GM19438 (cell line): ENCODE measurements at regions not wholly inside any gene's neighbourhood (a gene's known extent, or its start where the extent isn't known, plus 50 kb on each side); places are given as distances from the start of the nearest gene placed in this dataset.
"Not testable (repeated sequence)": the region's sequence is repeated elsewhere in the genome, so short reads cannot be mapped to it uniquely, and the experiment has no call there.

Experiments used
- ATAC-seq: cut with Tn5 transposase; IDR thresholded peaks from one replicate; pipeline ENCODE4 v1.9.1; 2021; ENCODE audit warnings: low read depth; ENCODE audit not compliant: unreplicated experiment

GRCh38 chrX:104392350-104392749 lies 137.6 kb upstream of the ESX1 start:
- no peak for ATAC-seq

DNA sequence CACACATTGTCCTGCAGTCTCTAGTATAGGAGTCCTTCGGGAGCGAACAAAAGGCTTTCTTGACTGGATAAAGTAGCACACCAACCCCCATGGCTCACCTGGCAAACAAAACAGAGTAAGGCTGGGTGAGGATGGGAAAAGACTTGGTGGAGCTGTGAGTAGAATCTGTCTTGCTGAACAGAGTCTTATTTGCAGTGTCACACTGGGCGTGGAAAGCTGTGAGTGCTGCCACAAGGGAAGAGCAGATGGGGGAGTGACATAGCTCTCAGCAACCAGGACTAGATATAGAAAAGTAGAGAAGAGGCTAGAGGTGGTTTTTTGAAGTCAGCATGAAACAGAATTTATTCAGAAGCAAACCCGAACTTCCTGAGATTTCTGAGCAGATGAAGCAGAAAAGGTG lies 137.2 kb upstream of the ESX1 start:
- ATAC-seq = no peak

DNA sequence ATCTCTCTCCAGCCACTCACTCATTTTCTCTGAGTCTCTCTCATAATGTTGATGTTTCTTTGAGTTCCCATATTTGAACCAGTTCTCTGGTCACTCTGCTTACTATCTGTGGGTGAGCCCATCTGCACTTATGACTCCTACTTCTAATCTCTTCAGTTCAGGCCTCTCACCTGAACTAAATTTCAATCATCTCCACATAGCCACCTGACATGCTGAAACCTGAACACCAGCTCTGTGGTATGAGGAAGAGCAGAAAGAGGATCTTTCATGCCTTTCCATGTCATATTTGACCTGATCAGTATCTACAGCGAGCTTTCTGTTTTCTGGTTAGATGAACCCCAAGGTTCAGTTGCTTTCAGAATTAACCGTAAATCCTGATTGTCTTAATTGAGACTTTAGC lies 122.2 kb upstream of the ESX1 start:
- ATAC-seq = no peak

GRCh38 chrX:104372547-104372946 lies 117.8 kb upstream of the ESX1 start:
- ATAC-seq = no peak

DNA sequence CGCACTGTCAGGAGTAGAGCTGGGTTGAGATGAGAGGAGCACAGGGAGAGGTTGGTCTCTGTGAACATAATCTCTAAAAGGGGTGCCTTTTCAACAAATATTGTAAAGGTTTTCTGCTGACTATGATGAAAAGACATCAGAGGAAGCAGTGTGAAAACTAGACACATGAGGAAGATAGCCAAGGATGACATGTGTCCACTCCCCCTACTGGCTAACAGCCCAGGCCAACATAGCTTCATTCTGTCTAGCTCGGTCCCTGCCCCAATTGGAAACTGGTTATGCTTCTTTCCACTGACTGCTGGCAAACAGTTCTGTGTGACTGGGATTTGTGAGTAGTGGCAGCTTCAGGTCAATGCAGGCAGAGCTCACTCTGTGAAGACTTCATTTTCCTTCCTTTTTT lies 115.4 kb upstream of the ESX1 start:
- ATAC-seq = no peak

- ATAC-seq = not testable (repeated sequence)
Measured at GRCh38 chrX:104360774-104361173, 106.0 kb upstream of the ESX1 start.

GRCh38 chrX:104359124-104359523 lies 104.4 kb upstream of the ESX1 start:
- ATAC-seq = no peak

GRCh38 chrX:104351173-104351769 lies 96.5 kb upstream of the ESX1 start:
- no peak for ATAC-seq

DNA sequence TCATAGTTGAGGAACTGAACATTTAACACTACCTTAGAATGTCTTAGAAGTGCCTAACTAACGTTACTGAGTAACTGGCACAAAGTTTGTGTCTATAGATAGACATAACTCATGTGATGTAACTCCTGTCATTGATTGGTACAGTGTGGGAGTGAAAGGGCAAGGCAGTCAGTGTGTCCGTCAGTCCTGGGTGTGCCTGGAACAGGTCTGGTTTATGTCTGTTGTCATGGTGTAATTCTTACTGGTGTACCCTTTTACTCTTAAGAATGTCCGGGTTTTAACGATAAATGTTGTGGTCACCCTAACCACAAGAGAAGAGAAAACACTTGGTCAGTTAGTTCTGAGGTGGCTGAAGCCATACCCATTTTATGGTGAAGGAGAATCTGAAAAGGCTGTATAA lies 93.1 kb upstream of the ESX1 start:
- ATAC-seq = no peak

DNA sequence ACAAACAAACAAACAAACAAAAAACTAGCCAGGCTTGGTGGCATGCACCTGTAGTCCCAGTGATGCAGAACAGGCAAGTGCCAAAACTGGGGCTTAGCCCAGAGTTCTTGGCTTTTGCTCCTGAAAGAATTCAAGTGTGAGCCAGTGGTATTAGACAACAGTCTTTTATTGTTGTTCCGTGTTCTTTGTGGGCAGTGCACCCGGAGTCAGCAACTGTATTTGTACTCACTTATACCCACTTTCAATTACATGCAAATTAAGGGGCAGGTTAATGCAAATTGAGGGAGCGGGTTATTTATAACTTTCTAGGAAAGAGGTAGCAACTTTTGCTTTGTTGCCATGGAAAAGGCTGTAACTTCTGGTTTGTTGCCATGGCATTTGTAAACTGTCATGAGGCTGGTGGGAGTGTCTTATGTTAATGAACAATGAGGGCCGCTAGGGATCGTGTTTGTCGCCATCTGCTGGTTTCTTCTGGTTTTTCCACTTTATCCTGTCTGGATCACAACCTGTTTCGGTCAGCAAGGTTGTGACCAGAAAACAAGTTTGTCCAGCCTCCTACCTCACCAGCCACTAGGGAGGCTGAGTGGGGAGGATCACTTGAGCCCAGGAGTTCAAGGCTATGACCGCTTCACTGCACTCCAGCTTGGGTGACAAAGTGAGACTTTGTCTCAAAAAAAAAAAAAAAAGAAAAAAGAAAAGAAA lies 88.8 kb upstream of the ESX1 start:
- peak; percentile 86 for ATAC-seq

GRCh38 chrX:104342065-104342464 lies 87.3 kb upstream of the ESX1 start:
- ATAC-seq = no peak

DNA sequence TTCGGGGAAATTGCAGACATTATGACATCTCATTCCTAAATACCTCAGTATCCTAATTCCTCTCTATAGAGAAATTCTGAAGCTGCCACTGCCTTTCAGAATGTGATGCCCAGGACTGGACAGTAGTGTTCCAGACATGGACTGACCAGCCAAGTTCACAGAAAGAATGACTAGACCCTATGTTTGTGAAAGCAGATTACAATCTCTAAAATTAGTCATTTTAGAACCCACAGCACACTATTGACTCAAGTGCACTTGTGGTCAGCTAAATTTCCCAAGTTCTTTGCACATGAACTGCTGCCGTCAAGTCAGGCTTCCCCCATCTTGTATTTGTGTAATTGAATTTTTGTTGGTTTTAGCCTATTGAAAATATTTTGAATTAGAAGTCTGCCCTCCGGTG lies 81.0 kb upstream of the ESX1 start:
- ATAC-seq = no peak

DNA sequence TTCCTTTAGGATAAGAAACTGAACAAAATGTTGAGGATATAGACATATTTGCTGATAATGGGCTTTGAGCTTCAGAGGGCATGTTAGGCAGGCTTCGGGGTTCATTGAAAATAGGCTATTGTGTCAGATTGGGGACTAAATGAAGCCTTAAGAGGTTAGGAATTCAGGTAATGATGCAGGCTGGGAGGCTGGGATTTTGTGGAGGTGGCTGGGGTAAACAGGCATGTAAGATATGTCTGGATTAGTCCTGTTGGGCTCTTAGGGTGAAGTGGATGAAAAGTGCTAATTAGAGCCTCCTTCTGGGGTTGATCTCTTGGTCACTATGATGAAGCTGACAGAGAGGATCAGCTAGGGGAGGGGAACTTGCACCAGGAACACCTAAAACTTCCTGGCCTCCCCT lies 80.2 kb upstream of the ESX1 start:
- ATAC-seq = no peak

GRCh38 chrX:104330966-104331365 lies 76.2 kb upstream of the ESX1 start:
- ATAC-seq = no peak

GRCh38 chrX:104329731-104330130 lies 75.0 kb upstream of the ESX1 start:
- ATAC-seq = no peak

DNA sequence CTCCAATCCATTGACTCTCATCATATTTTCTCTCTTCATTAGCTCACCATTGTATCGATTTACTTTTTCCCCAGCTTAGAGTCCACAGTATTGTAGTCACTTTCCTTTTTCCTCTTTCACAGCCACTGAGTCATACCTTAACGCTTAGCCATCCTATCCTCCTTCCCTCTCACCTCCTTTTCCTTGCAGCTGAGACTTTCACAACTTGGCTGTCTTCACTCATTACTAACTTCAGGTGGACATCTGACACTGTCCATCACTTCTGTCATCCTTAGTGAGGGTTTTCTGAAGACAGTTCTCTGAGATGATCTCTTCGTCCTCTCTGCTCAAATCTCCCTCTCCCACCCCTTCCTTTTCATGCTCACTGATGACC lies 70.5 kb upstream of the ESX1 start:
- ATAC-seq = no peak

GRCh38 chrX:104324461-104325212 lies 69.9 kb upstream of the ESX1 start:
- no peak for ATAC-seq

DNA sequence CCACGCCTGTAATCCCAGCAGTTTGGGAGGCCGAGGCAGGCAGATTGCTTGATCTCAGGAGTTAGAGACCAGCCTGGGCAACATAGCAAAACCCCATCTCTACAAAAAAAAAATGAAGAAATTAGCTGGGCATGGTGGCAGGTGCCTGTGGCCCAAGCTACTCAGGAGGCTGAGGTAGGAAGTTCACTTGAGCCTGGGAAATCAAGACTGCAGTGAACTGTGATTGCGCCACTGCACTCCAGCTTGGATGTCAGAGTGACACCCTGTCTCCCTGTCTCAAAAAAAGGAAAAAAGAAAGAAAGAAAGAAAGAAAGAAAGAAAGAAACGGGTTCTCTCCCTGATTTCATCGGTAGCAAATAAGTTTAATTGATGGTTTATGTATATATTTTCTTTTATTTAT lies 64.6 kb upstream of the ESX1 start:
- ATAC-seq = no peak

DNA sequence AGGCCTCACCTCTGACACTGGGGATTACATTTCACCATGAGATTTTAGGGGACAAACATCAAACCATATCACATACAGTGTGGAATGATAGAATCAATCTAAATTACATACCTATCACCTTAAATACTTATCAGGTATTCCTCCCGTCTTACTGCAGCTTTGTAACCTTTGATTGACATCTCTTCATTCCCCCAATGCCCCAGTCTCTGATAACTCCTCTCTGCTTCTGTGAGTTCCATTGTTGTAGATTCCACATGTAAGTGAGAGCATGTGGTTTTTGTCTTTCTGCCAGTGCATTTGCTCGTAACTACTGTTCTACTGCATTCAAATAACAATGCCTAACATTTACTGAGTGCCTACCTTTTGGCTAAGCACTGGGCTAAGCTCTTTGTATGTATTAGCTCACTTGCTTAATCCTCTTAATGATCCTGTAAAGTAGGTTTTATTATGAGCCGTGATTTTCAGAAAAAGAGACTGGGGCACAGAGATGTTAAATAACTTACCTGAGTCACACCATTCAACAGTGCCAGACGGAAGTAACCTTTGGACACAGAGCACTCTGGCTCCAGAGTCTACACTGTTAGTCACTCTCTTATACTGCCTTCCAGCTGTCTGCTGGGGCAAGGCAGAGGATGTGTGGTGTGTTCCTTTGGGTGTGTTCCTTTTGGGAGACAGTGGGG lies 63.7 kb upstream of the ESX1 start:
- no peak for ATAC-seq

DNA sequence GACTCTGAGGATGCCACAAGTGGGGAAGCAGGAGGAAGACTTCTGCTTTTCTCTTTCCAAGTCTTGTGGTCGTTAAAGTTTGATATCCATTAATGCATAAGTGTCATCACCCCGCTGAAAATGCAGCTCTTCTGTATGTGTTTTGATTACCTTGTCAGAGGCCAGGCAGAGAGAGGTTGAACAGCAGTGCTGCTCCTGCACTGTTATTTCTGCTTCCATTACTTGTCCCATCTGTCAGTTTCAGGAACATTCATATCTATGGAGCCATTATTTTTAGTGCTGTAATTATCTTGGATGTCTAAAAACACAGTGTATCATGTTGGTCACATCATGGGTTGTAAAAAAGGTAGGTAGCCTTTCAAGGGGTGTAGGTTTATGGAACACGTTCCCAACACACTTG lies 62.0 kb upstream of the ESX1 start:
- no peak for ATAC-seq

DNA sequence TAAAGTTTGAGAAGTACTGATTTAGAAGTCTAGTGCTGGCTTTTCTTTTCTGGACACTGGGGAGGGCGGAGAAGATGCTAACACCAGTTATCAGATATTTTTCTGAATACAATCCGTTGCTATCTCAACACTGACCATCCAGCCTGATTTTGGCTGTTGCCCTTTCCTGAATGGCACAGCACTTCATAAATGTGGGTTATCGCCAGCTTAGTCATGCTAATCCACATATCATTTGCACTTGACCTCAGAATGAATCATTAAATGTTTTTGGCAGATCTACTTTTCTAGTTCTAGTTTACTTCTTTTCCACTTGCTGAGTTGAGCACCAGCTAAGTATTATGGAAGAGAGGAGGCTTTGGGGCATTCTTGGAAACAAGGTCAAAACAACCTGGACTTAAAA lies 60.8 kb upstream of the ESX1 start:
- no peak for ATAC-seq
